ENCODE measurements at regions not wholly inside any gene's neighbourhood (a gene's known extent, or its start where the extent isn't known, plus 50 kb on each side); places are given as distances from the start of the nearest gene placed in this dataset.

DNA sequence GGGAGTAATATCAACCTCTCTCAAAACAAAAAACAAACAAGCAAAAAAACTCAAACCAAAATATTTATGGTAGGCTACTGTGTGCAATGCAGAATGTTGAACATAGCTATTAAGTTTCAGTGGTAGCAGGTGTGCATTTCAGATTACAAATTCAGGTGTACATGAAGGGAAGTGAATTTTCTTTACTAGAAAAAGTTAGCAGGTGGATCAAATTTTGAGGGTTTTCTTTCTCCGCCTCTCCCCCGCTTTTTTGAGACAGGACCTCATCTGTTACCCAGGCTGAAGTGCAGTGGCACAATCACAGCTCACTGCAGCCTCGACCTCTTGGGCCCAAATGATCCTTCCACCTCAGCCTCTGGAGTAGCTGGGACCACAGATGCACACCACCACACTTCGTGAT, 109.7 kb upstream of the GOLIM4 start:
- Histone ChIP-seq H3K9ac (ENCODE audit: low read length) (no peak overlapping the region), H3K27me3 (ENCODE audit: control insufficient read depth, insufficient read depth, low read length) (no peaks in the 10 kb centered on the region), H3K36me3 (ENCODE audit: control insufficient read depth, insufficient read depth, low read length) (no peaks in the 10 kb centered on the region), H3K4me3 (ENCODE audit: low read length) (no peak overlapping the region), H3K9me3 (ENCODE audit: control insufficient read depth, low read length) (no peaks in the 10 kb centered on the region), H3K4me1 (ENCODE audit: control insufficient read depth, insufficient read depth, low read length) (no peaks in the 10 kb centered on the region)

DNA sequence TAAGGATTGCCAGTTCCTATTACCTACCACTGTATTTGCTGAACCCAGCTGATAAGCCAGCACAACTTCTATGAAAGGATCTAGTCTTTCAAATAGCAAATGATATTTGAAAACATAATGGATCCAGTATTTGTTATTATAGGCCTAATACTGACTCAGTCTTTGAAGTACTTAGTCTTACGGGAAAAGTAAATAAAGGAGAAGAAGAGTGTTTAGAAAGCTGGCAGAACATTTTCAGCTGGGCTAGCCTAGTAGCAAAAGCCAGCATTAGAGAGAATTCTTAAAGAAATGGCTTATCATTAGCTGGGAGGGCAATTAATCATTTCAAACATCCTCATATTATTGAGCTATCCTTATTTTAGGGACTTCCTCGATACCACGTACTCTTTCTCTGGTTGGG, 101.4 kb upstream of the GOLIM4 start:
- H3K36me3 ChIP-seq (ENCODE audit: control insufficient read depth, insufficient read depth, low read length), result no peaks in the 10 kb centered on the region
- no peaks in the 10 kb centered on the region for H3K9me3 ChIP-seq (ENCODE audit: control insufficient read depth, low read length)
- H3K9ac ChIP-seq (ENCODE audit: low read length), result no peak overlapping the region
- H3K4me3 ChIP-seq (ENCODE audit: low read length), result no peak overlapping the region
- H3K4me1 ChIP-seq (ENCODE audit: control insufficient read depth, insufficient read depth, low read length), result no peaks in the 10 kb centered on the region
- H3K27me3 ChIP-seq (ENCODE audit: control insufficient read depth, insufficient read depth, low read length), result no peaks in the 10 kb centered on the region

DNA sequence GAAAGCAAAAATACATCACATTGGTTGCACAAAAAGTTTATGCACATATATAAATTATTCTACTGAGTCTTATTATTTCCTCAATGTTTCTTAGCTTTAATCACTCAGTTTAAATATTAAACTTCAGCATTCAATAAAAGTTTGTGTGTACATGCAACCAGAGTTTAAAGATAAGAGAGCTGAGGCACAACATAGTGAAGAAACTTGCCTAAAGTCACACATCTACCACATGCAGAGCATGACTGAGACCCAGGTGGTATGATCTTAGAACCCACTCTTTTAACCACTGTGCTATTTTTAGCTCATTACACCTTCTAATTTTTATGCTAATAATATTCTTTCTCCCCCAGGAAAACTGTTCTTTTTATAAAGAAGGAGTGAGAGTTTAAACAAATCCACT, 96.1 kb upstream of the GOLIM4 start:
- Histone ChIP-seq H3K4me3 (ENCODE audit: low read length) (no peak overlapping the region), H3K36me3 (ENCODE audit: control insufficient read depth, insufficient read depth, low read length) (no peaks in the 10 kb centered on the region), H3K4me1 (ENCODE audit: control insufficient read depth, insufficient read depth, low read length) (peaks cover 6% of the 10 kb centered on the region)

DNA sequence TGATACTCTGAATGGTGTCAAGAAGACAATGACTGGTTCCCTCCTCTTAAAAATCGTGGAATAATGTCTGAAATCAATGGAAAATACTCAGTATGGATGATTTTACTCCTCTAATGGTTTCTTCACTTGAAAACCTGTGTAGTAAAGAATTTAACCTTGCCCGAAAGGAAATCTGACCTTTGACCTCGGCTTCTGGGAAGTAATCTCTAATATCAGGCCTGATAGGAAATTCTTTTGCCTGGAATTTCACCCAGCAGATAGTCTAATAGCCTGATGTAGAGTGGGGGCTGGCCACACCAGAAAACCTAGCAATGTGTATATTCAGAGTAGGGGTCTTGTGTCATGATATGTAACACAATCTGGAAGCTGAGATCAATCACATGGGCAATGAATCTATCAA, 91.5 kb upstream of the GOLIM4 start:
- H3K4me1 ChIP-seq (ENCODE audit: control insufficient read depth, insufficient read depth, low read length), result peaks cover 8% of the 10 kb centered on the region
- H3K9ac ChIP-seq (ENCODE audit: low read length), result no peak overlapping the region
- no peaks in the 10 kb centered on the region for H3K36me3 ChIP-seq (ENCODE audit: control insufficient read depth, insufficient read depth, low read length)
- H3K27me3 ChIP-seq (ENCODE audit: control insufficient read depth, insufficient read depth, low read length), result no peaks in the 10 kb centered on the region
- H3K4me3 ChIP-seq (ENCODE audit: low read length), result no peak overlapping the region
- H3K9me3 ChIP-seq (ENCODE audit: control insufficient read depth, low read length), result no peaks in the 10 kb centered on the region

More for the DNA sequence above, 96.1 kb upstream of the GOLIM4 start:
- Histone ChIP-seq H3K9me3 (ENCODE audit: control insufficient read depth, low read length) (no peaks in the 10 kb centered on the region), H3K27me3 (ENCODE audit: control insufficient read depth, insufficient read depth, low read length) (no peaks in the 10 kb centered on the region), H3K9ac (ENCODE audit: low read length) (no peak overlapping the region)

DNA sequence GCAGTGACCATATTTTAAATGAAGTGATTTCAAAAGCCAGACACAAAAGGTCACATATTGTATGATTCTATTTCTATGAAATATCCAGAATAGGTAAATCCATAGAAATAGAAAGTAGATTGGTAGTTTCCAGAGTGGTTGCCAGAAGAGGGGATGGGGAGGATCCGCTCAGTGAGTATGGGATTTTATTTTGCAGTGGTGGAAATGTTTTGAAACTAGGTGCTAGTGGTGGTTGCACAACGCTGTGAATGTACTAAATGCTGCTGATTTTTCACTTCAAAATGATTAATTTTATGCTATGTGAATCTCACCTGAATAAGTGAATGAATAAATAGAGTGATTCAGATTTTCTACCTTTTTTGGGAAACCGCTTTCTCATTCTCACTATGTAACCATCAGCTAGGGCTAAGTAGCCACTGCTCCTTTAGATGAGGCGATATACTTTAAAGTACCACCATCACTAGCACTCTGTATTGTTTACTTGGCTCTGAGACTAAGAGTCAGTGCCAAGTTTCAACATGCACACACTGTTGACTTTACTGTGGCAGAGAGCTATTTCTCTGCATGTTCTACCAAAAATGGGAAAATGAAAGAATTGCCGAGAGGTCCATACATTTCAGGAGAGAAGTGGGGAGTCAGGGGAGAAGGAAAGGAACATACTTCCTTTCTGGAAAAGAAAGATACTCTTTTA, 90.7 kb upstream of the GOLIM4 start:
- Histone ChIP-seq H3K9ac (ENCODE audit: low read length) (no peak overlapping the region), H3K36me3 (ENCODE audit: control insufficient read depth, insufficient read depth, low read length) (no peaks in the 10 kb centered on the region), H3K4me3 (ENCODE audit: low read length) (no peak overlapping the region), H3K27me3 (ENCODE audit: control insufficient read depth, insufficient read depth, low read length) (no peaks in the 10 kb centered on the region), H3K4me1 (ENCODE audit: control insufficient read depth, insufficient read depth, low read length) (peaks cover 8% of the 10 kb centered on the region), H3K9me3 (ENCODE audit: control insufficient read depth, low read length) (no peaks in the 10 kb centered on the region)

DNA sequence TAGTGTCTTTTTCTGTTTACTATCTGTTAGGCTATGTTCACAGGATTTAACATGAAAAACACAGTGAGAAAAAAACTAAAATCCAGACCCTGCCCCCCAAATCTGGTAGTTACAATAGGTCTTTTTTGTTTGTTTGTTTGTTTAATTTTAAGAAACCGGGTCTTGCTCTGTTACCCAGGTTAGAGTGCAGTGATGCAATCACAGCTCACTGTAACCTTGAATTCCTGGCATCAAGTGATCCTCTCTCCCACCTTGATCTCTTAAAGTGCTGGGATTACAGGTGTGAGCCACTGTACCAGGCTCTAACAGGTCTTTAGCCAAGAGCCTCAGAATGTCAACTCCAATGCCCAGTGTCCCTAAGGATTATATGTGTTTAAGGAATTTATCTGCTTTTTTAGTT, 88.0 kb upstream of the GOLIM4 start:
- Histone ChIP-seq H3K9me3 (ENCODE audit: control insufficient read depth, low read length) (no peaks in the 10 kb centered on the region), H3K27me3 (ENCODE audit: control insufficient read depth, insufficient read depth, low read length) (no peaks in the 10 kb centered on the region), H3K9ac (ENCODE audit: low read length) (no peak overlapping the region), H3K36me3 (ENCODE audit: control insufficient read depth, insufficient read depth, low read length) (no peaks in the 10 kb centered on the region), H3K4me1 (ENCODE audit: control insufficient read depth, insufficient read depth, low read length) (peaks cover 8% of the 10 kb centered on the region), H3K4me3 (ENCODE audit: low read length) (no peak overlapping the region)

DNA sequence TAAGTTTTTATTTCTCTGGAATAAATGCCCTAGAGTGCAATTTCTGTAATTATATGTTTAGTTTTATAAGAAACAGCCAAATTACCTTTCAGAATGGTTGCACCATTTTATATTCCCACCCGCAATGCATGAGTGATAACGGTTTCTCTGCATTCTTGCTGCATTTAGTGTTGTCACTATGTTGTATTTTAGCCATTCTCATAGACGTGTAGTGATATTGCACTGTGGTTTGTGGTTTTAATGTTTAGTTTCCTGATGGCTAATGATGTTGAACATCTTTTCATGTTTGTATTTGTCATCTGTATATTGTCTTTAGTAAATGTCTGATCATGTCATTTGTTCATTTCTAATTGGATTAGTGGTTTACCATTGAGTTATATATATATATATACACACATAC, 73.0 kb upstream of the GOLIM4 start:
- Histone ChIP-seq H3K9me3 (ENCODE audit: control insufficient read depth, low read length) (no peaks in the 10 kb centered on the region), H3K9ac (ENCODE audit: low read length) (no peak overlapping the region), H3K4me3 (ENCODE audit: low read length) (no peak overlapping the region), H3K27me3 (ENCODE audit: control insufficient read depth, insufficient read depth, low read length) (no peaks in the 10 kb centered on the region), H3K36me3 (ENCODE audit: control insufficient read depth, insufficient read depth, low read length) (no peaks in the 10 kb centered on the region), H3K4me1 (ENCODE audit: control insufficient read depth, insufficient read depth, low read length) (no peaks in the 10 kb centered on the region)

DNA sequence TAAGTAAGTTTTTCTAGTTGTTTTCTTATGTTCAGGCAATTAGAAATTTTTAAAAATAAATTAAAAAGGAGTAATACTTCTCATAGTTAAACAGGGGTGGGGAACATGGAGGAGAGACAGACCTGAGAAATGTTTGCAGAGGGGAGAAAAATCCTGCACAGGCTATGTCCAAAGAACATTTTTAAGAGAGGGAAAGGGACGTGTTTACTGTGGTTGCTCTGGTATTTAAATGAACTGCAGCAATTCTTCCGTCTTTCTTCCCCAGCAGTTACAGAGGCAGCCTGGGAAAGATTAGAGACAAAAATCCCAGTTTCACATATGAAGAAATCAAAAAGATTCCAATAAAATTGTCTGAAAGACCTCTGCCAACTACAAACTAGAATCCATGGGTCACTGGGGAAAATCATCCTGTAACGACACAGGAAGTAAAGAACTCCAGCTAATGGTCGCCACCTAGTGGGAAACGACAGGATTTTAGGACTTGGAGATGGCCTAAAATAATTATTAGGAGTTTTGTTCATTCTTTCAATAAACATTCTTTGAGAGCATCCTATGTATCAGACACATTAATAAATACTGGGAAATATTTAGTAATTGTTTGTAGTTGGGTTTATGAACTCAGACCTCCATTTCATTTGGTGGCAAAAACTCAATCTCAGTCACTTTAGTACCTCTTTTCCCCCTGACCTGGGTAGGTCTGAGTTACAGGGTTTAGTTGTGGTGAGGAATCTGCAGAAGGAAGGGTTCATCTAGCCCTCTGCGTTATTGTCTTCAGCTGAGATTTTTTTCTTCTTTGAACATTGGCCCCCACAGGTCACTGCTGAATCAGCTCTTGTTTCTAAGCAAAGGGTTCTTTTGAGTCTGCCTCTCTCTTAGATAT, 69.9 kb upstream of the GOLIM4 start:
- Histone ChIP-seq H3K36me3 (ENCODE audit: control insufficient read depth, insufficient read depth, low read length) (no peaks in the 10 kb centered on the region), H3K4me3 (ENCODE audit: low read length) (no peak overlapping the region), H3K9me3 (ENCODE audit: control insufficient read depth, low read length) (no peaks in the 10 kb centered on the region), H3K9ac (ENCODE audit: low read length) (peak overlapping the region; percentile 38), H3K4me1 (ENCODE audit: control insufficient read depth, insufficient read depth, low read length) (no peaks in the 10 kb centered on the region), H3K27me3 (ENCODE audit: control insufficient read depth, insufficient read depth, low read length) (no peaks in the 10 kb centered on the region)

DNA sequence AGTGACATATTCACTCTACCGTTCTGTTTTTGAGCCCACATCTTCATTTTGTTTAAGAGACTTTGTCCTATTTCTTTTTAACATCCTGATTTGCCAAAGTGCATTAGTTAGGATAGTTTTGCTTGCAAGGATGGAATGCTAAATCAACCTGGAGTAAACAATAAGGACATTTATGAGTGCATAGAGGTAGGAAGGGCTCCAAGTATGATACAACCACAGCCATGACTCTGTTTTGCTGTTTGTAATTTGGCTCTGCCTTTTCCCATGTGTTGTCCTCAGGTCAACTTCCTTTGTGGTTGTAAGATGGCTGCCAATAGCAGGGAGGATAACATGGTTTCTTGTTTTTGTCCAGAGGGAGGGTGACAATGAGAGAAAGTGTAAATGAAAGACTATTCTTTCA, 66.4 kb upstream of the GOLIM4 start:
- Histone ChIP-seq H3K36me3 (ENCODE audit: control insufficient read depth, insufficient read depth, low read length) (no peaks in the 10 kb centered on the region), H3K9ac (ENCODE audit: low read length) (no peak overlapping the region), H3K27me3 (ENCODE audit: control insufficient read depth, insufficient read depth, low read length) (no peaks in the 10 kb centered on the region), H3K4me1 (ENCODE audit: control insufficient read depth, insufficient read depth, low read length) (no peaks in the 10 kb centered on the region), H3K4me3 (ENCODE audit: low read length) (no peak overlapping the region), H3K9me3 (ENCODE audit: control insufficient read depth, low read length) (no peaks in the 10 kb centered on the region)

DNA sequence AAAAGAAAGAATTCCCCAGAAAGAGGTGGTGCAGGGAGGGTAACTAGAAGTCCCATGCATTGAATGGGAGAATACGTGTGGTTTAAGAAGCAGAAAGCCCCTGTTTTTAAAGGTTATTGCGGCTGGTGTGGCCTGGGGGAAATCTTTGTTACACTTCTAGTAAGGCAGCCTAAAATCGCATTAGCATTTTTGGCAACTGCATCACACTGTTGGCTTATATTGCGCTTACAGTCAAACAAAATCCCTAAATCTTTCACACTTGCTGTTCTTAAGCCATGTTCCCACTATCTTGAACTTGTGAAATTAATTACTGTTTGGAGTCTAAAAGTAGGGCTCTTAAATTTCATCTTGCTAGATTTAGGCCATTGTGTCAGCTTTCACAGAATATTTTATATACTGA, 66.0 kb upstream of the GOLIM4 start:
- Histone ChIP-seq H3K4me1 (ENCODE audit: control insufficient read depth, insufficient read depth, low read length) (no peaks in the 10 kb centered on the region), H3K36me3 (ENCODE audit: control insufficient read depth, insufficient read depth, low read length) (no peaks in the 10 kb centered on the region), H3K9me3 (ENCODE audit: control insufficient read depth, low read length) (no peaks in the 10 kb centered on the region), H3K27me3 (ENCODE audit: control insufficient read depth, insufficient read depth, low read length) (no peaks in the 10 kb centered on the region), H3K9ac (ENCODE audit: low read length) (no peak overlapping the region), H3K4me3 (ENCODE audit: low read length) (no peak overlapping the region)

DNA sequence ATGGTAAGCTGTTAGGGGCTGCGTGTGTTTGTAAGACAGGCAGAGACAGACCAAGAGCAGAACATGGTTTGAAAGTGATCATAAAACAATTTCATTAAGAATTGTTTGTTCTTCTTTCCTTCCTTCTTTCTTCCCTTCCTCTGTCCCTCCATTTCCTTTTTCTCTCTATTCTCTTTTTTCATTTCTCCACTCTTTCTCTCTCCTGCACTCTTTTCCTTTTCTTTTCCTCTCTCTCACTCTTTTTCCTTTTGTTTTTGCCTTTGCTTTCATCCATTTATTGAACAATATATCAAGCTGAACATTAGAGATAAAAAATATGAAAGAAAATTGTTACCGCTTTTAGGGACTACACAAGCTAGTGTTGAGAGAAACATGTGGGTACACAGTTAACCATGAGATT, 62.2 kb upstream of the GOLIM4 start:
- Histone ChIP-seq H3K4me1 (ENCODE audit: control insufficient read depth, insufficient read depth, low read length) (no peaks in the 10 kb centered on the region), H3K9me3 (ENCODE audit: control insufficient read depth, low read length) (no peaks in the 10 kb centered on the region), H3K36me3 (ENCODE audit: control insufficient read depth, insufficient read depth, low read length) (no peaks in the 10 kb centered on the region), H3K9ac (ENCODE audit: low read length) (no peak overlapping the region), H3K4me3 (ENCODE audit: low read length) (no peak overlapping the region), H3K27me3 (ENCODE audit: control insufficient read depth, insufficient read depth, low read length) (no peaks in the 10 kb centered on the region)

DNA sequence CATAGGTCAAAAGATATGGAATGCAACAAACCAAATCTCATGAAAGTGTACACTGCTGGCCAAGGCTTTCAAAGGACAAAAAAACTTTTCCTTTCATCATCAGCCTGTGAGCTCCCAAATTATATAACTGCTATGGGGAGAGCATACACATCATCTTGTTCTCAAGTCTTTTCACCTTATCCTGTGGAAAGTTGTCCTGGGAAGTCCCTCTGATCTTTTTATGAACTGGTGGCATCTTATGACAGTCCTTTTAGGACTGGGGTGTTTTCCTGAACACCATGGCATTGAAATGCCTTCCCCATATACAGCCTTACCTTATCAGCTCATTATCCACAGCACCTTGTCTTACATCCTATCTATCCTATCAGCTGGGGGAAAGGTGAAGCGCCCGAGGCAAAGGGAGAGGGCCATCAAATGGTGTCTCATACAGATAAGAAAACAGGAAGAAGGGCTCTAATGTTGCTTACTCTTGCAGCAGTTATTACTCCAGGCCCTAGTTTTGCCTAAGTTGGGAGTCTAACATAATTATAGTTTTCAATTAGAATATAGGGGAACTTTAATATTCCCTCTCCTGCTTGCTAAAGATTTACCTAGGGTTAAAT, 61.5 kb upstream of the GOLIM4 start:
- no peak overlapping the region for H3K4me3 ChIP-seq (ENCODE audit: low read length)
- H3K27me3 ChIP-seq (ENCODE audit: control insufficient read depth, insufficient read depth, low read length), result no peaks in the 10 kb centered on the region
- H3K9ac ChIP-seq (ENCODE audit: low read length), result no peak overlapping the region
- H3K4me1 ChIP-seq (ENCODE audit: control insufficient read depth, insufficient read depth, low read length), result no peaks in the 10 kb centered on the region
- no peaks in the 10 kb centered on the region for H3K36me3 ChIP-seq (ENCODE audit: control insufficient read depth, insufficient read depth, low read length)
- H3K9me3 ChIP-seq (ENCODE audit: control insufficient read depth, low read length), result no peaks in the 10 kb centered on the region
